GM23248 (cell line): ENCODE measurements at regions not wholly inside any gene's neighbourhood (a gene's known extent, or its start where the extent isn't known, plus 50 kb on each side); places are given as distances from the start of the nearest gene placed in this dataset.
A peak's percentile ranks its signal among the peaks of the same experiment; 100 is the strongest.

Experiments used
- DNase-seq: peaks from one replicate; pipeline ENCODE4 v3.0.0-alpha.2; 2015
- H2AFZ ChIP-seq: fragments of 200-600 bp; sonication (generic); 2 replicates; pipeline ENCODE4 v1.6.1; 2016; ENCODE audit warnings: antibody characterized with exemption
- H3F3A ChIP-seq: fragments of 200-600 bp; sonication (generic); 2 replicates; pipeline ENCODE4 v1.6.1; 2016; ENCODE audit warnings: mild to moderate bottlenecking, antibody characterized with exemption, mixed run types; ENCODE audit not compliant: insufficient read depth
- H3K27ac ChIP-seq: fragments of 200-600 bp; sonication (generic); 2 replicates; pipeline ENCODE4 v1.5.1; 2016; ENCODE audit warnings: mild to moderate bottlenecking
- H3K27me3 ChIP-seq: fragments of 200-600 bp; sonication (generic); replicated peaks from 2 replicates; pipeline ENCODE4 v1.6.1; 2016; ENCODE audit warnings: mild to moderate bottlenecking; ENCODE audit not compliant: insufficient read depth
- H3K36me3 ChIP-seq: fragments of 200-600 bp; sonication (generic); 2 replicates; pipeline ENCODE4 v1.6.1; 2016; ENCODE audit warnings: low read depth, mild to moderate bottlenecking
- H3K4me1 ChIP-seq: fragments of 200-600 bp; sonication (generic); 2 replicates; pipeline ENCODE4 v1.6.1; 2016; ENCODE audit warnings: mild to moderate bottlenecking; ENCODE audit not compliant: insufficient read depth
- H3K4me2 ChIP-seq: fragments of 200-600 bp; sonication (generic); one replicate; pipeline ENCODE4 v1.6.1; 2016; ENCODE audit warnings: mild to moderate bottlenecking; ENCODE audit not compliant: unreplicated experiment
- H3K4me3 ChIP-seq: fragments of 200-600 bp; sonication (generic); 2 replicates; pipeline ENCODE4 v1.5.1; 2016; ENCODE audit warnings: mild to moderate bottlenecking
- H3K79me2 ChIP-seq: fragments of 200-600 bp; sonication (generic); 2 replicates; pipeline ENCODE4 v1.6.1; 2016; ENCODE audit warnings: mild to moderate bottlenecking; ENCODE audit not compliant: insufficient read depth
- H3K9ac ChIP-seq: fragments of 200-600 bp; sonication (generic); 2 replicates; pipeline ENCODE4 v1.6.1; 2016; ENCODE audit warnings: mild to moderate bottlenecking
- H3K9me2 ChIP-seq: fragments of 200-600 bp; sonication (generic); 2 replicates; pipeline ENCODE4 v1.6.1; 2016; ENCODE audit warnings: mixed run types, mild to moderate bottlenecking, moderate library complexity; ENCODE audit not compliant: insufficient read depth
- H3K9me3 ChIP-seq: fragments of 200-600 bp; sonication (generic); one replicate; pipeline ENCODE4 v1.6.1; 2017; ENCODE audit warnings: low read depth
- H4K20me1 ChIP-seq: fragments of 200-600 bp; sonication (generic); 2 replicates; pipeline ENCODE4 v1.6.0; 2016; ENCODE audit not compliant: insufficient read depth
- EZH2 ChIP-seq: fragments of 200-600 bp; sonication (generic); IDR thresholded peaks from 2 replicates; pipeline ENCODE4 v1.6.1; 2018; ENCODE audit warnings: antibody characterized with exemption, mild to moderate bottlenecking; ENCODE audit not compliant: insufficient read depth, poor library complexity, severe bottlenecking
- EZH2phosphoT487 ChIP-seq: fragments of 200-600 bp; sonication (generic); IDR thresholded peaks from 2 replicates; pipeline ENCODE4 v1.6.1; 2018; ENCODE audit warnings: antibody characterized with exemption, moderate library complexity, mild to moderate bottlenecking, low read depth; ENCODE audit not compliant: insufficient read depth
- WGBS, 2 experiments: methylation state at CpG; one replicate each; pipeline ENCODE4 v1.1.6; 2015 to 2017; ENCODE audit warnings: low lambda C conversion rate in 2 of 2, low coverage in 1 of 2; ENCODE audit errors: missing lambda C conversion rate in 2 of 2; 5-methylcytosine and 5-hydroxymethylcytosine counted together
- in situ Hi-C: fragments of 300-500 bp; cut with MboI; formaldehyde crosslinking; loops from 2 replicates; pipeline ENCODE4 v1.15.0; 2020

- Histone ChIP-seq H3K4me3 (no peak overlapping the region), H3K27ac (no peak overlapping the region), H3K27me3 (no peaks in the 10 kb centered on the region), H3K4me1 (no peaks in the 10 kb centered on the region), H4K20me1 (no peaks in the 10 kb centered on the region), H3K9me3 (no peaks in the 10 kb centered on the region), H3K9ac (no peak overlapping the region), H3K36me3 (no peaks in the 10 kb centered on the region), H3K4me2 (no peak overlapping the region), H3K9me2 (no peaks in the 10 kb centered on the region), H2AFZ (no peak overlapping the region), H3K79me2 (no peaks in the 10 kb centered on the region), H3F3A (no peaks in the 10 kb centered on the region)
- DNase-seq: peak; percentile 19
- TF ChIP-seq EZH2phosphoT487: no peak
- WGBS, 2 experiments: 9 to 10% methylated on average over 2 of the region's 2 CpGs
- in situ Hi-C loops: no loop called here
These were observed 450.4 kb downstream of the LRFN5 start for GRCh38 chr14:42057111-42057510.

- DNase-seq: no peak
- Histone ChIP-seq H3K4me3 (no peak overlapping the region), H3K36me3 (no peaks in the 10 kb centered on the region), H3K9ac (no peak overlapping the region), H3K4me1 (no peaks in the 10 kb centered on the region), H3K27ac (no peak overlapping the region), H3K9me2 (no peaks in the 10 kb centered on the region), H2AFZ (no peak overlapping the region), H3F3A (no peaks in the 10 kb centered on the region), H4K20me1 (no peaks in the 10 kb centered on the region), H3K4me2 (no peak overlapping the region), H3K27me3 (no peaks in the 10 kb centered on the region), H3K79me2 (no peaks in the 10 kb centered on the region), H3K9me3 (no peaks in the 10 kb centered on the region)
- in situ Hi-C loops: no loop called here
- WGBS, 2 experiments: 77 to 82% methylated on average over 3 of the region's 3 CpGs
- TF ChIP-seq EZH2 (no peak), EZH2phosphoT487 (no peak)
These were observed 440.9 kb downstream of the LRFN5 start for GRCh38 chr14:42047421-42048055.

GRCh38 chr14:42045383-42045782, 438.7 kb downstream of the LRFN5 start:
- Histone ChIP-seq H3K27me3 (no peaks in the 10 kb centered on the region), H3K4me1 (no peaks in the 10 kb centered on the region), H3K9me2 (no peaks in the 10 kb centered on the region), H3K36me3 (no peaks in the 10 kb centered on the region), H3K4me2 (no peak overlapping the region), H2AFZ (no peak overlapping the region), H3K79me2 (no peaks in the 10 kb centered on the region), H4K20me1 (no peaks in the 10 kb centered on the region), H3K27ac (no peak overlapping the region), H3K4me3 (no peak overlapping the region), H3K9ac (no peak overlapping the region), H3K9me3 (no peaks in the 10 kb centered on the region), H3F3A (no peaks in the 10 kb centered on the region)
- TF ChIP-seq EZH2 (no peak), EZH2phosphoT487 (no peak)
- DNase-seq: no peak
- in situ Hi-C loops: no loop called here
- 59 to 61% methylated on average over 3 of the region's 3 CpGs for WGBS, 2 experiments

GRCh38 chr14:42028607-42029006, 421.9 kb downstream of the LRFN5 start:
- H3K4me1 ChIP-seq: no peaks in the 10 kb centered on the region
- no peaks in the 10 kb centered on the region for H3K36me3 ChIP-seq
- no peaks in the 10 kb centered on the region for H3K79me2 ChIP-seq
- H3K9me3 ChIP-seq: no peaks in the 10 kb centered on the region
- no peak overlapping the region for H3K4me3 ChIP-seq
- H3F3A ChIP-seq: no peaks in the 10 kb centered on the region
- in situ Hi-C loops: no loop called here
- no peak overlapping the region for H3K9ac ChIP-seq
- no peak for TF ChIP-seq EZH2
- TF ChIP-seq EZH2phosphoT487: no peak
- 40 to 49% methylated on average over 2 of the region's 2 CpGs for WGBS, 2 experiments
- H3K4me2 ChIP-seq: no peak overlapping the region
- no peak overlapping the region for H2AFZ ChIP-seq
- no peaks in the 10 kb centered on the region for H3K9me2 ChIP-seq
- no peak for DNase-seq
- H4K20me1 ChIP-seq: no peaks in the 10 kb centered on the region
- H3K27me3 ChIP-seq: no peaks in the 10 kb centered on the region
- H3K27ac ChIP-seq: no peak overlapping the region

GRCh38 chr14:42027271-42027670, 420.6 kb downstream of the LRFN5 start:
- TF ChIP-seq EZH2 (no peak), EZH2phosphoT487 (no peak)
- 68 to 72% methylated on average over 3 of the region's 3 CpGs for WGBS, 2 experiments
- Histone ChIP-seq H3K4me1 (no peaks in the 10 kb centered on the region), H3K9me3 (no peaks in the 10 kb centered on the region), H3K27ac (no peak overlapping the region), H3K9me2 (no peaks in the 10 kb centered on the region), H4K20me1 (no peaks in the 10 kb centered on the region), H2AFZ (no peak overlapping the region), H3K9ac (no peak overlapping the region), H3K4me2 (no peak overlapping the region), H3K4me3 (no peak overlapping the region), H3K79me2 (no peaks in the 10 kb centered on the region), H3K36me3 (no peaks in the 10 kb centered on the region), H3F3A (no peaks in the 10 kb centered on the region), H3K27me3 (no peaks in the 10 kb centered on the region)
- in situ Hi-C loops: no loop called here
- DNase-seq: peak; percentile 3
